ENCODE measurements at regions not wholly inside any gene's neighbourhood (a gene's known extent, or its start where the extent isn't known, plus 50 kb on each side); places are given as distances from the start of the nearest gene placed in this dataset.

GRCh38 chr10:121194696-121195523 lies 343.7 kb downstream of the WDR11 start:
- no peaks in the 10 kb centered on the region for H4K20me1 ChIP-seq (ENCODE audit: insufficient read depth, poor library complexity, severe bottlenecking)
- WGBS (ENCODE audit: low lambda C conversion rate, missing lambda C conversion rate), result 72% methylated on average over 10 of the region's 10 CpGs
- H3K4me3 ChIP-seq, result no peak overlapping the region
- no peaks in the 10 kb centered on the region for H3K4me1 ChIP-seq (ENCODE audit: insufficient read depth)
- no peak for TF ChIP-seq EZH2 (IDR thresholded peaks at IDR 0.05; ENCODE audit: borderline replicate concordance)
- TF ChIP-seq EZH2phosphoT487 (IDR thresholded peaks at IDR 0.05; ENCODE audit: low read depth, severe bottlenecking, unreplicated experiment), result no peak
- TF ChIP-seq CTCF (IDR thresholded peaks at IDR 0.05; ENCODE audit: poor library complexity), result no peak
- H3K4me2 ChIP-seq, result no peak overlapping the region
- H3K27me3 ChIP-seq, result no peaks in the 10 kb centered on the region
- no peaks in the 10 kb centered on the region for H3K79me2 ChIP-seq
- H2AFZ ChIP-seq, result no peak overlapping the region
- H3K36me3 ChIP-seq (replicated peaks; ENCODE audit: insufficient read depth, low read depth), result no peaks in the 10 kb centered on the region
- no peaks in the 10 kb centered on the region for H3K9me2 ChIP-seq (replicated peaks; ENCODE audit: insufficient read depth)
- H3K9me3 ChIP-seq (ENCODE audit: low read depth), result no peaks in the 10 kb centered on the region
- no peak overlapping the region for H3K27ac ChIP-seq
- no peak for DNase-seq (ENCODE audit: low spot score)

DNA sequence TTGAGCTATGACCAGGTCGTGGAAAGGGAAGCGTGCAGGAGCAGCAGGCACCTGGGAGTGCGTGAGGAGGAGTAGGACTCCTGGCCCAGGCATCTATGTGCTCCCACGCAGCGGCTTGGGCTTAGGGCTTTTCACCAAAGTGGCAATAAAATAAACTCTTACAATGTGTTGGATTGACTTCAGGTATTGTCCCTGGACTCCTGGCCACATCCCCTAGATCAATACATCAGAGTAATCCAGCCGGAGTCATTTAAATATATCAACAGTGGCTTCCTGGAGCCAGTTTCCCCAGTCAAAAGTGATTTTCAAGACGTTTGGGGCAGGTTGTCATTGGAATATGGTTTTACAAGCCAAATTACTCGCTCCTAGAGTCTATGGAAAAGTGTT lies 344.4 kb downstream of the WDR11 start:
- H3K27ac ChIP-seq, result no peak overlapping the region
- no peaks in the 10 kb centered on the region for H4K20me1 ChIP-seq (ENCODE audit: insufficient read depth, poor library complexity, severe bottlenecking)
- H3K4me3 ChIP-seq, result no peak overlapping the region
- H3K79me2 ChIP-seq, result no peaks in the 10 kb centered on the region
- WGBS (ENCODE audit: low lambda C conversion rate, missing lambda C conversion rate), result 46% methylated on average over 8 of the region's 8 CpGs
- TF ChIP-seq EZH2 (IDR thresholded peaks at IDR 0.05; ENCODE audit: borderline replicate concordance) (no peak), CTCF (IDR thresholded peaks at IDR 0.05; ENCODE audit: poor library complexity) (no peak), EZH2phosphoT487 (IDR thresholded peaks at IDR 0.05; ENCODE audit: low read depth, severe bottlenecking, unreplicated experiment) (no peak)
- no peaks in the 10 kb centered on the region for H3K9me2 ChIP-seq (replicated peaks; ENCODE audit: insufficient read depth)
- no peaks in the 10 kb centered on the region for H3K9me3 ChIP-seq (ENCODE audit: low read depth)
- no peak for DNase-seq (ENCODE audit: low spot score)
- no peaks in the 10 kb centered on the region for H3K36me3 ChIP-seq (replicated peaks; ENCODE audit: insufficient read depth, low read depth)
- H3K27me3 ChIP-seq, result no peaks in the 10 kb centered on the region
- H3K4me2 ChIP-seq, result no peak overlapping the region
- no peaks in the 10 kb centered on the region for H3K4me1 ChIP-seq (ENCODE audit: insufficient read depth)
- H2AFZ ChIP-seq, result no peak overlapping the region

GRCh38 chr10:121199081-121199480 lies 347.9 kb downstream of the WDR11 start:
- no peaks in the 10 kb centered on the region for H4K20me1 ChIP-seq (ENCODE audit: insufficient read depth, poor library complexity, severe bottlenecking)
- no peaks in the 10 kb centered on the region for H3K79me2 ChIP-seq
- no peak for TF ChIP-seq EZH2phosphoT487 (IDR thresholded peaks at IDR 0.05; ENCODE audit: low read depth, severe bottlenecking, unreplicated experiment)
- H3K9me3 ChIP-seq (ENCODE audit: low read depth), result no peaks in the 10 kb centered on the region
- H3K36me3 ChIP-seq (replicated peaks; ENCODE audit: insufficient read depth, low read depth), result no peaks in the 10 kb centered on the region
- H3K27me3 ChIP-seq, result no peaks in the 10 kb centered on the region
- no peaks in the 10 kb centered on the region for H3K4me1 ChIP-seq (ENCODE audit: insufficient read depth)
- H3K4me3 ChIP-seq, result no peak overlapping the region
- H2AFZ ChIP-seq, result no peak overlapping the region
- DNase-seq (ENCODE audit: low spot score), result no peak
- H3K9me2 ChIP-seq (replicated peaks; ENCODE audit: insufficient read depth), result no peaks in the 10 kb centered on the region
- no peak overlapping the region for H3K4me2 ChIP-seq
- no peak overlapping the region for H3K27ac ChIP-seq

DNA sequence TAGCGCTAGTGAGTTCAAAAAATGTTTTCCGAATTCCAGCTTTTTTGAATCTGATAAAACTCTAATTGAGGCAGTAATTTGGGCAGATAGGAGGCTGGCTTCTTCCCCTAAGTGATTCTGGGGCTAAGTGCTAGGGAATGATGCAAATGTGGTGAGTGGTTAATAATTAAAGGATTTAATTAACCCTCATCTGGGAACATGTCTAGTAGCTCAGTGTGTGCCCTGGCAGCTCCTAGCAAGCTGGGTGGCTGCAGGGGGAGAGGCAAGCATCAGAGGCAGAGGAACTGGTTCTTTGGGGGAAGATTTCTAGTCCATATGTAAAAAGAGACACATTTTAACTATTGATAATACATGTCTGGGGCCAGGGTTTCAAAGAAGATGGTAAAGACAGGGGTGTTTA lies 354.5 kb downstream of the WDR11 start:
- Histone ChIP-seq H2AFZ (no peak overlapping the region), H3K4me2 (no peak overlapping the region), H3K27ac (no peak overlapping the region), H3K4me3 (no peak overlapping the region), H3K9me3 (ENCODE audit: low read depth) (no peaks in the 10 kb centered on the region), H3K27me3 (no peaks in the 10 kb centered on the region), H3K4me1 (ENCODE audit: insufficient read depth) (no peaks in the 10 kb centered on the region), H4K20me1 (ENCODE audit: insufficient read depth, poor library complexity, severe bottlenecking) (no peaks in the 10 kb centered on the region), H3K9me2 (replicated peaks; ENCODE audit: insufficient read depth) (no peaks in the 10 kb centered on the region), H3K79me2 (no peaks in the 10 kb centered on the region), H3K36me3 (replicated peaks; ENCODE audit: insufficient read depth, low read depth) (no peaks in the 10 kb centered on the region)
- 70% methylated on average over 2 of the region's 2 CpGs for WGBS (ENCODE audit: low lambda C conversion rate, missing lambda C conversion rate)
- DNase-seq (ENCODE audit: low spot score), result no peak
- no peak for TF ChIP-seq EZH2 (IDR thresholded peaks at IDR 0.05; ENCODE audit: borderline replicate concordance)
- TF ChIP-seq CTCF (IDR thresholded peaks at IDR 0.05; ENCODE audit: poor library complexity), result no peak
- TF ChIP-seq EZH2phosphoT487 (IDR thresholded peaks at IDR 0.05; ENCODE audit: low read depth, severe bottlenecking, unreplicated experiment), result no peak
